HG03354 (cell line): ENCODE measurements at regions not wholly inside any gene's neighbourhood (a gene's known extent, or its start where the extent isn't known, plus 50 kb on each side); places are given as distances from the start of the nearest gene placed in this dataset.

Experiments used
- ATAC-seq: cut with Tn5 transposase; IDR thresholded peaks from one replicate; pipeline ENCODE4 v1.9.1; 2021; ENCODE audit warnings: mild to moderate bottlenecking; ENCODE audit not compliant: unreplicated experiment, poor library complexity, severe bottlenecking

GRCh38 chr1:168394858-168395257 lies 114.2 kb downstream of the TBX19 start:
- ATAC-seq, result no peak

- no peak for ATAC-seq
Observed at GRCh38 chr1:168392958-168393549, 112.4 kb downstream of the TBX19 start.

- ATAC-seq, result no peak
Observed at GRCh38 chr1:168391851-168392681, 111.4 kb downstream of the TBX19 start.

- no peak for ATAC-seq
Observed at GRCh38 chr1:168390271-168390670, 109.6 kb downstream of the TBX19 start.

- ATAC-seq, result no peak
Observed at GRCh38 chr1:168387781-168388760, 107.4 kb downstream of the TBX19 start.

GRCh38 chr1:168386949-168387586 lies 106.4 kb downstream of the TBX19 start:
- no peak for ATAC-seq

GRCh38 chr1:168386492-168386891 lies 105.8 kb downstream of the TBX19 start:
- ATAC-seq, result no peak

- no peak for ATAC-seq
Observed at GRCh38 chr1:168381850-168382249, 101.2 kb downstream of the TBX19 start.

GRCh38 chr1:168380945-168381344 lies 100.3 kb downstream of the TBX19 start:
- ATAC-seq, result no peak

GRCh38 chr1:168379104-168379860 lies 98.6 kb downstream of the TBX19 start:
- no peak for ATAC-seq

GRCh38 chr1:168375566-168376300 lies 95.1 kb downstream of the TBX19 start:
- ATAC-seq, result no peak

- no peak for ATAC-seq
Observed at GRCh38 chr1:168374566-168374965, 93.9 kb downstream of the TBX19 start.

- ATAC-seq, result no peak
Observed at GRCh38 chr1:168373869-168374268, 93.2 kb downstream of the TBX19 start.

GRCh38 chr1:168372861-168373371 lies 92.2 kb downstream of the TBX19 start:
- no peak for ATAC-seq

- ATAC-seq, result no peak
Observed at GRCh38 chr1:168372307-168372706, 91.6 kb downstream of the TBX19 start.

GRCh38 chr1:168371477-168371876 lies 90.8 kb downstream of the TBX19 start:
- no peak for ATAC-seq

- ATAC-seq, result no peak
Observed at GRCh38 chr1:168370586-168370985, 89.9 kb downstream of the TBX19 start.

GRCh38 chr1:168369655-168370054 lies 89.0 kb downstream of the TBX19 start:
- ATAC-seq, result no peak
